H1 (cell line): ENCODE measurements at regions not wholly inside any gene's neighbourhood (a gene's known extent, or its start where the extent isn't known, plus 50 kb on each side); places are given as distances from the start of the nearest gene placed in this dataset.

Experiments used
- CTCF ChIA-PET: fragments of 300-600 bp; sonication (Branson Sonifier 250); formaldehyde crosslinking; loops from one replicate; lab custom pipeline; 2021; ENCODE audit not compliant: partially characterized antibody; lab: Charles Lee
- POLR2A ChIA-PET: fragments of 300-600 bp; sonication (Branson Sonifier 250); formaldehyde crosslinking; loops from one replicate; lab custom pipeline; 2021; ENCODE audit warnings: inconsistent platforms; ENCODE audit not compliant: partially characterized antibody; lab: Charles Lee
- DNase-seq, 2 experiments: peaks; one replicate each; pipeline versions ENCODE4 v3.0.0 to v3.0.0-alpha.2; 2010 to 2022; ENCODE audit warnings: low spot score in 2 of 2, low read depth in 1 of 2, mixed read lengths in 1 of 2
- FAIRE-seq: peaks from 2 replicates; lab custom pipeline; 2011; peaks lifted over from hg19 to GRCh38; lab: Jason Lieb, UNC
- H2AFZ ChIP-seq: 2 replicates; pipeline ENCODE4 v1.8.1; 2012; ENCODE audit warnings: low read length, inconsistent platforms
- H2AK5ac ChIP-seq: 2 replicates; pipeline ENCODE4 v1.6.1; 2013; ENCODE audit warnings: low read depth, low read length
- H2BK120ac ChIP-seq: replicated peaks from 2 replicates; pipeline ENCODE3; 2013; ENCODE audit warnings: low read depth, low read length, inconsistent platforms
- H2BK12ac ChIP-seq: 2 replicates; pipeline ENCODE4 v1.6.1; 2013; ENCODE audit warnings: low read depth, low read length
- H2BK15ac ChIP-seq: 2 replicates; pipeline ENCODE4 v1.6.1; 2013; ENCODE audit warnings: low read length
- H2BK20ac ChIP-seq: 2 replicates; pipeline ENCODE4 v1.6.1; 2013; ENCODE audit warnings: low read length
- H2BK5ac ChIP-seq: 2 replicates; pipeline ENCODE4 v1.6.1; 2013; ENCODE audit warnings: low read depth, low read length
- H3K14ac ChIP-seq: 2 replicates; pipeline ENCODE4 v1.6.1; 2013; ENCODE audit warnings: inconsistent platforms; ENCODE audit not compliant: insufficient read length
- H3K18ac ChIP-seq: 2 replicates; pipeline ENCODE4 v1.6.1; 2013; ENCODE audit warnings: low read length; ENCODE audit errors: extremely low read depth
- H3K23ac ChIP-seq: 2 replicates; pipeline ENCODE4 v1.6.1; 2013; ENCODE audit warnings: inconsistent platforms; ENCODE audit not compliant: insufficient read length
- H3K23me2 ChIP-seq: 2 replicates; pipeline ENCODE4 v1.6.1; 2013; ENCODE audit warnings: low read depth, low read length
- H3K27ac ChIP-seq: 2 replicates; pipeline ENCODE4 v1.6.1; 2011; ENCODE audit warnings: low read depth, low read length, inconsistent platforms
- H3K27me3 ChIP-seq, 4 experiments: replicated peaks in 1 of 4; 1 replicate in 1 of 4; 2 replicates in 3 of 4; pipeline versions ENCODE4 v1.6.1 to v1.8.1; 2011 to 2013; ENCODE audit warnings: low read length in 3 of 4, mild to moderate bottlenecking in 3 of 4, inconsistent platforms in 2 of 4, mixed read lengths in 2 of 4, moderate library complexity in 1 of 4; ENCODE audit not compliant: control insufficient read depth in 3 of 4, insufficient read depth in 3 of 4; ENCODE audit errors: extremely low read depth in 1 of 4
- H3K36me3 ChIP-seq, 4 experiments: 2 replicates each; pipeline versions ENCODE4 v1.6.1 to v1.8.1; 2011 to 2013; ENCODE audit warnings: mild to moderate bottlenecking in 4 of 4, low read length in 3 of 4, moderate library complexity in 2 of 4, control low read depth in 1 of 4, inconsistent platforms in 1 of 4; ENCODE audit not compliant: insufficient read depth in 4 of 4, control insufficient read depth in 2 of 4
- H3K4ac ChIP-seq: replicated peaks from 2 replicates; pipeline ENCODE3; 2013; ENCODE audit warnings: low read length, low read depth, mixed read lengths, inconsistent platforms; ENCODE audit not compliant: insufficient read length
- H3K4me1 ChIP-seq, 4 experiments: replicated peaks in 1 of 4; 1 replicate in 1 of 4; 2 replicates in 3 of 4; pipeline versions ENCODE4 v1.6.1 to v1.8.1; 2011 to 2013; ENCODE audit warnings: low read length in 3 of 4, inconsistent platforms in 2 of 4, mixed read lengths in 1 of 4; ENCODE audit not compliant: insufficient read depth in 4 of 4, control insufficient read depth in 3 of 4
- H3K4me2 ChIP-seq, 2 experiments: 2 replicates each; pipeline versions ENCODE4 v1.6.1 to v1.8.1; 2011 to 2013; ENCODE audit warnings: low read depth in 2 of 2, low read length in 2 of 2, control low read depth in 1 of 2, inconsistent platforms in 1 of 2, mild to moderate bottlenecking in 1 of 2; ENCODE audit not compliant: insufficient read depth in 1 of 2
- H3K4me3 ChIP-seq, 4 experiments: fragments of 200-600, 300-600 bp in 1 of 4; sonication (generic), shearing (Covaris generic), sonication (Bioruptor Twin) in 1 of 4; 2 replicates each; pipeline versions ENCODE4 v1.5.1 to v1.8.1; 2011 to 2016; ENCODE audit warnings: low read length in 4 of 4, low read depth in 3 of 4, control low read depth in 2 of 4, inconsistent platforms in 2 of 4, mild to moderate bottlenecking in 2 of 4, mixed read lengths in 1 of 4, moderate library complexity in 1 of 4; ENCODE audit not compliant: insufficient read depth in 2 of 4; ENCODE audit errors: extremely low read depth in 1 of 4
- H3K56ac ChIP-seq: replicated peaks from 2 replicates; pipeline ENCODE3; 2013; ENCODE audit warnings: low read depth, mild to moderate bottlenecking, mixed read lengths, low read length, inconsistent platforms; ENCODE audit not compliant: insufficient read length
- H3K79me1 ChIP-seq: 2 replicates; pipeline ENCODE4 v1.6.1; 2013; ENCODE audit warnings: low read depth, low read length, control low read depth
- H3K79me2 ChIP-seq, 2 experiments: 2 replicates each; pipeline versions ENCODE4 v1.6.1 to v1.8.1; 2012 to 2013; ENCODE audit warnings: low read length in 2 of 2, mild to moderate bottlenecking in 2 of 2, inconsistent platforms in 1 of 2; ENCODE audit not compliant: insufficient read depth in 2 of 2, control insufficient read depth in 1 of 2
- H3K9ac ChIP-seq, 4 experiments: replicated peaks in 1 of 4; 1 replicate in 1 of 4; 2 replicates in 3 of 4; pipeline versions ENCODE4 v1.6.1 to v1.8.1; 2011 to 2013; ENCODE audit warnings: low read depth in 3 of 4, low read length in 3 of 4, control low read depth in 2 of 4, mild to moderate bottlenecking in 2 of 4, moderate library complexity in 2 of 4, inconsistent platforms in 1 of 4; ENCODE audit errors: extremely low read depth in 1 of 4
- H3K9me3 ChIP-seq, 2 experiments: 2 replicates each; pipeline versions ENCODE4 v1.6.1 to v1.8.1; 2012 to 2013; ENCODE audit warnings: mild to moderate bottlenecking in 2 of 2, moderate library complexity in 2 of 2, control low read depth in 1 of 2, inconsistent platforms in 1 of 2, low read depth in 1 of 2, low read length in 1 of 2, mixed read lengths in 1 of 2; ENCODE audit not compliant: insufficient read depth in 2 of 2
- H4K20me1 ChIP-seq, 2 experiments: replicated peaks in 1 of 2; 2 replicates each; pipeline versions ENCODE3 to v1.8.1; 2011 to 2013; ENCODE audit warnings: inconsistent platforms in 2 of 2, low read length in 2 of 2, mild to moderate bottlenecking in 1 of 2; ENCODE audit not compliant: insufficient read depth in 2 of 2, control insufficient read depth in 1 of 2
- H4K5ac ChIP-seq: 2 replicates; pipeline ENCODE4 v1.6.1; 2013; ENCODE audit warnings: low read length, low read depth, mixed read lengths, inconsistent platforms; ENCODE audit not compliant: insufficient read length
- H4K8ac ChIP-seq: 2 replicates; pipeline ENCODE4 v1.8.0; 2013; ENCODE audit warnings: mild to moderate bottlenecking, moderate library complexity, low read length, inconsistent platforms; ENCODE audit not compliant: insufficient read depth; ENCODE audit errors: extremely low read depth
- H4K91ac ChIP-seq: replicated peaks from 2 replicates; pipeline ENCODE3; 2013; ENCODE audit warnings: low read length, mixed read lengths, inconsistent platforms; ENCODE audit not compliant: insufficient read length
- ATF3 ChIP-seq: IDR thresholded peaks from 2 replicates; pipeline ENCODE4 v1.6.1; 2011; ENCODE audit warnings: low read depth, mild to moderate bottlenecking, low read length; ENCODE audit not compliant: insufficient read depth
- BCL11A ChIP-seq, 2 experiments: IDR thresholded peaks; one replicate each; pipeline ENCODE4 v1.6.1; 2011; ENCODE audit warnings: low read depth in 2 of 2, low read length in 2 of 2, mild to moderate bottlenecking in 2 of 2
- CHD1 ChIP-seq: IDR thresholded peaks from 2 replicates; pipeline ENCODE4 v1.6.1; 2012; ENCODE audit warnings: low read depth, low read length, improper control_type of control experiment
- CHD2 ChIP-seq: IDR thresholded peaks from 2 replicates; pipeline ENCODE4 v1.6.1; 2012; ENCODE audit warnings: low read length, improper control_type of control experiment
- GABPA ChIP-seq: IDR thresholded peaks from 2 replicates; pipeline ENCODE4 v1.6.1; 2011; ENCODE audit warnings: mild to moderate bottlenecking, low read length, moderate library complexity, borderline replicate concordance; ENCODE audit not compliant: insufficient read depth
- KDM1A ChIP-seq: fragments of 200-600, 300-600 bp; sonication (generic); IDR thresholded peaks from 2 replicates; pipeline ENCODE4 v1.7.1; 2016; ENCODE audit warnings: mild to moderate bottlenecking, low read length, borderline replicate concordance
- KDM4A ChIP-seq: IDR thresholded peaks from one replicate; pipeline ENCODE4 v1.7.1; 2012; ENCODE audit warnings: low read depth, mild to moderate bottlenecking, moderate library complexity, low read length, inconsistent platforms; ENCODE audit not compliant: severe bottlenecking
- MAFK ChIP-seq: IDR thresholded peaks from 2 replicates; pipeline ENCODE4 v1.6.1; 2012; ENCODE audit warnings: low read depth, mild to moderate bottlenecking, improper control_type of control experiment, low read length
- RFX5 ChIP-seq: IDR thresholded peaks from 2 replicates; pipeline ENCODE4 v1.6.1; 2011; ENCODE audit warnings: low read depth, low read length, improper control_type of control experiment, borderline replicate concordance
- RNF2 ChIP-seq: fragments of 200-900, 300-1000 bp; sonication (generic); IDR thresholded peaks from 2 replicates; pipeline ENCODE4 v1.7.1; 2016; ENCODE audit warnings: borderline replicate concordance, low read depth, mild to moderate bottlenecking, antibody characterized with exemption, low read length; ENCODE audit not compliant: poor library complexity, severe bottlenecking; ENCODE audit errors: missing control alignments
- RXRA ChIP-seq: IDR thresholded peaks from 2 replicates; pipeline ENCODE4 v1.6.1; 2011; ENCODE audit warnings: low read depth, mild to moderate bottlenecking, low read length, moderate library complexity; ENCODE audit not compliant: insufficient read depth
- SIX5 ChIP-seq: IDR thresholded peaks from 2 replicates; pipeline ENCODE4 v1.6.1; 2011; ENCODE audit warnings: mild to moderate bottlenecking, low read depth, low read length
- TAF1 ChIP-seq: IDR thresholded peaks from 2 replicates; pipeline ENCODE4 v1.6.1; 2011; ENCODE audit warnings: mild to moderate bottlenecking, low read depth, low read length
- TEAD4 ChIP-seq: IDR thresholded peaks from 2 replicates; pipeline ENCODE4 v1.6.1; 2012; ENCODE audit warnings: low read depth, low read length, inconsistent platforms, mixed read lengths

GRCh38 chr7:125823538-125823937 is 893.9 kb upstream of the POT1 start:
- Histone ChIP-seq H3K56ac (no peak overlapping the region), H2BK120ac (no peak overlapping the region), H3K27me3 (no peaks in the 10 kb centered on the region), H3K9me3 (no peaks in the 10 kb centered on the region), H2BK12ac (no peak overlapping the region), H2AFZ (no peak overlapping the region), H3K36me3 (no peaks in the 10 kb centered on the region), H3K14ac (no peak overlapping the region), H3K79me2 (no peaks in the 10 kb centered on the region), H3K9ac (no peak overlapping the region), H4K5ac (no peak overlapping the region), H4K8ac (no peak overlapping the region), H3K4me1 (no peaks in the 10 kb centered on the region), H3K4ac (no peak overlapping the region), H3K23ac (no peak overlapping the region), H3K27ac (no peak overlapping the region), H3K18ac (no peak overlapping the region), H4K20me1 (no peaks in the 10 kb centered on the region), H2BK15ac (no peak overlapping the region), H2AK5ac (no peak overlapping the region), H4K91ac (no peak overlapping the region), H2BK20ac (no peak overlapping the region), H3K23me2 (no peaks in the 10 kb centered on the region), H2BK5ac (no peak overlapping the region), H3K4me3 (no peak overlapping the region), H3K79me1 (no peaks in the 10 kb centered on the region), H3K4me2 (no peak overlapping the region)
- DNase-seq = no peak
- ChIA-PET CTCF (interaction anchor here (0.9 kb wide), 1 partner anchor 10 kb away, joined by 3 read pairs; no protein-coding TSS in a partner anchor), POLR2A (interaction anchor here (0.6 kb wide), 1 partner anchor 1023 kb away, joined by 4 read pairs; no protein-coding TSS in a partner anchor)
- FAIRE-seq = no peak
- TF ChIP-seq BCL11A (IDR thresholded peaks at IDR 0.05; ENCODE audit: low read depth in 2 of 2, low read length in 2 of 2) = no peak
- TF ChIP-seq TAF1 = no peak
- no peak for TF ChIP-seq RNF2
- TF ChIP-seq KDM1A = no peak
- TF ChIP-seq ATF3 = no peak
- TF ChIP-seq RXRA = no peak
- no peak for TF ChIP-seq MAFK
- no peak for TF ChIP-seq TEAD4
- no peak for TF ChIP-seq SIX5
- TF ChIP-seq CHD1 = no peak
- TF ChIP-seq KDM4A = no peak
- no peak for TF ChIP-seq GABPA
- TF ChIP-seq RFX5 = no peak
- no peak for TF ChIP-seq CHD2
